WTC11 (cell line): ENCODE measurements at regions not wholly inside any gene's neighbourhood (a gene's known extent, or its start where the extent isn't known, plus 50 kb on each side); places are given as distances from the start of the nearest gene placed in this dataset.

Source experiments
- CTCF ChIP-seq: fragments of 200-600 bp; IDR thresholded peaks from 2 replicates; pipeline ENCODE4 v1.8.0; 2022; ENCODE audit warnings: antibody characterized with exemption
- JUN ChIP-seq: sonication (generic); formaldehyde crosslinking; IDR thresholded peaks from 2 replicates; pipeline ENCODE4 v1.8.0; 2023; ENCODE audit warnings: mild to moderate bottlenecking, missing genetic modification reagents
- MAX ChIP-seq: sonication (generic); formaldehyde crosslinking; IDR thresholded peaks from 2 replicates; pipeline ENCODE4 v1.8.0; 2022; ENCODE audit warnings: mild to moderate bottlenecking, missing genetic modification reagents
- PRDM15 ChIP-seq: sonication (generic); formaldehyde crosslinking; IDR thresholded peaks from 2 replicates; pipeline ENCODE4 v1.8.0; 2022; ENCODE audit warnings: missing genetic modification reagents
- SMAD4 ChIP-seq: sonication (generic); formaldehyde crosslinking; IDR thresholded peaks from 2 replicates; pipeline ENCODE4 v1.8.0; 2022; ENCODE audit warnings: mild to moderate bottlenecking, missing genetic modification reagents
- TEAD1 ChIP-seq: sonication (generic); formaldehyde crosslinking; IDR thresholded peaks from 2 replicates; pipeline ENCODE4 v1.8.0; 2022; ENCODE audit warnings: mild to moderate bottlenecking, missing genetic modification reagents
- USF2 ChIP-seq: sonication (generic); formaldehyde crosslinking; IDR thresholded peaks from 2 replicates; pipeline ENCODE4 v1.8.1; 2023; ENCODE audit warnings: mild to moderate bottlenecking, missing genetic modification reagents, moderate library complexity
- ZBTB21 ChIP-seq: sonication (generic); formaldehyde crosslinking; IDR thresholded peaks from 2 replicates; pipeline ENCODE4 v1.8.1; 2023; ENCODE audit warnings: mild to moderate bottlenecking, missing genetic modification reagents, borderline replicate concordance
- ZNF532 ChIP-seq: fragments of 250-450 bp; sonication (Bioruptor Pico); IDR thresholded peaks from 2 replicates; pipeline ENCODE4 v1.9.0; 2021; ENCODE audit warnings: mild to moderate bottlenecking, borderline replicate concordance

GRCh38 chr3:72270730-72271129 is 485.8 kb upstream of the PROK2 start:
- TF ChIP-seq ZBTB21 (CRISPR knock-in tag), result no peak
- TF ChIP-seq CTCF, result no peak
- no peak for TF ChIP-seq SMAD4 (CRISPR knock-in tag)
- no peak for TF ChIP-seq JUN (CRISPR knock-in tag)
- no peak for TF ChIP-seq TEAD1
- no peak for TF ChIP-seq USF2 (CRISPR knock-in tag)
- TF ChIP-seq MAX (CRISPR knock-in tag), result no peak
- TF ChIP-seq PRDM15 (CRISPR knock-in tag), result no peak
- TF ChIP-seq ZNF532 (CRISPR knock-in tag), result no peak
